ENCODE measurements at regions not wholly inside any gene's neighbourhood (a gene's known extent, or its start where the extent isn't known, plus 50 kb on each side); places are given as distances from the start of the nearest gene placed in this dataset.

- in situ Hi-C loops (cut with HindIII; ENCODE audit: low sequenced_read_pairs) = no loop called here
These were observed 1025.3 kb downstream of the EFNB2 start for GRCh38 chr13:105509981-105510762.

GRCh38 chr13:105506463-105506862, 1029.0 kb downstream of the EFNB2 start:
- in situ Hi-C loops (cut with HindIII; ENCODE audit: low sequenced_read_pairs) = no loop called here

- in situ Hi-C loops (cut with HindIII; ENCODE audit: low sequenced_read_pairs) = no loop called here
These were observed 1033.3 kb downstream of the EFNB2 start for GRCh38 chr13:105502193-105502592.

GRCh38 chr13:105497597-105497996, 1037.9 kb downstream of the EFNB2 start:
- in situ Hi-C loops (cut with HindIII; ENCODE audit: low sequenced_read_pairs) = no loop called here

- in situ Hi-C loops (cut with HindIII; ENCODE audit: low sequenced_read_pairs) = no loop called here
These were observed 1043.2 kb downstream of the EFNB2 start for GRCh38 chr13:105492216-105492615.

GRCh38 chr13:105491345-105491744, 1044.1 kb downstream of the EFNB2 start:
- in situ Hi-C loops (cut with HindIII; ENCODE audit: low sequenced_read_pairs) = no loop called here

GRCh38 chr13:105485081-105485480, 1050.4 kb downstream of the EFNB2 start:
- in situ Hi-C loops (cut with HindIII; ENCODE audit: low sequenced_read_pairs) = no loop called here

- in situ Hi-C loops (cut with HindIII; ENCODE audit: low sequenced_read_pairs) = no loop called here
These were observed 1060.4 kb downstream of the EFNB2 start for GRCh38 chr13:105474983-105475610.

GRCh38 chr13:105471673-105472072, 1063.8 kb downstream of the EFNB2 start:
- in situ Hi-C loops (cut with HindIII; ENCODE audit: low sequenced_read_pairs) = no loop called here

- in situ Hi-C loops (cut with HindIII; ENCODE audit: low sequenced_read_pairs) = no loop called here
These were observed 1069.1 kb downstream of the EFNB2 start for GRCh38 chr13:105466376-105466775.

GRCh38 chr13:105465745-105466144, 1069.7 kb downstream of the EFNB2 start, which contains the start of gene DAOA:
DAOA (plus strand) TSS chr13:105466045.
- in situ Hi-C loops (cut with HindIII; ENCODE audit: low sequenced_read_pairs) = no loop called here

GRCh38 chr13:105465251-105465650, 1070.2 kb downstream of the EFNB2 start:
- in situ Hi-C loops (cut with HindIII; ENCODE audit: low sequenced_read_pairs) = no loop called here

- in situ Hi-C loops (cut with HindIII; ENCODE audit: low sequenced_read_pairs) = no loop called here
These were observed 1071.2 kb downstream of the EFNB2 start for GRCh38 chr13:105464249-105464648.

- in situ Hi-C loops (cut with HindIII; ENCODE audit: low sequenced_read_pairs) = no loop called here
These were observed 1072.4 kb downstream of the EFNB2 start for GRCh38 chr13:105463011-105463501.

- in situ Hi-C loops (cut with HindIII; ENCODE audit: low sequenced_read_pairs) = no loop called here
These were observed 1073.4 kb downstream of the EFNB2 start for GRCh38 chr13:105462098-105462497.

- in situ Hi-C loops (cut with HindIII; ENCODE audit: low sequenced_read_pairs) = no loop called here
These were observed 1082.6 kb downstream of the EFNB2 start for GRCh38 chr13:105452895-105453294.

- in situ Hi-C loops (cut with HindIII; ENCODE audit: low sequenced_read_pairs) = no loop called here
These were observed 1084.7 kb downstream of the EFNB2 start for GRCh38 chr13:105450784-105451183.

- in situ Hi-C loops (cut with HindIII; ENCODE audit: low sequenced_read_pairs) = no loop called here
These were observed 1086.7 kb downstream of the EFNB2 start for GRCh38 chr13:105448811-105449210.

- in situ Hi-C loops (cut with HindIII; ENCODE audit: low sequenced_read_pairs) = no loop called here
These were observed 1089.3 kb downstream of the EFNB2 start for GRCh38 chr13:105446197-105446596.

GRCh38 chr13:105445796-105446195, 1089.7 kb downstream of the EFNB2 start:
- in situ Hi-C loops (cut with HindIII; ENCODE audit: low sequenced_read_pairs) = no loop called here

GRCh38 chr13:105442949-105443699, 1092.3 kb downstream of the EFNB2 start:
- in situ Hi-C loops (cut with HindIII; ENCODE audit: low sequenced_read_pairs) = no loop called here

Measured in DLD1 (cell line).